Loucy (cell line): ENCODE measurements at regions not wholly inside any gene's neighbourhood (a gene's known extent, or its start where the extent isn't known, plus 50 kb on each side); places are given as distances from the start of the nearest gene placed in this dataset.

ENCODE experiments used
- EZH2phosphoT487 ChIP-seq: fragments of 200-600 bp; IDR thresholded peaks from 2 replicates; pipeline ENCODE4 v1.6.1; 2018; ENCODE audit warnings: antibody characterized with exemption, mild to moderate bottlenecking, moderate library complexity, borderline replicate concordance
- TF ChIP-seq, protein P1 (sequence below): fragments of 200-600 bp; sonication (generic); conservative IDR thresholded peaks from 2 replicates; pipeline ENCODE4 v1.5.1; 2014; ENCODE audit warnings: mild to moderate bottlenecking, antibody characterized with exemption, low read length

DNA sequence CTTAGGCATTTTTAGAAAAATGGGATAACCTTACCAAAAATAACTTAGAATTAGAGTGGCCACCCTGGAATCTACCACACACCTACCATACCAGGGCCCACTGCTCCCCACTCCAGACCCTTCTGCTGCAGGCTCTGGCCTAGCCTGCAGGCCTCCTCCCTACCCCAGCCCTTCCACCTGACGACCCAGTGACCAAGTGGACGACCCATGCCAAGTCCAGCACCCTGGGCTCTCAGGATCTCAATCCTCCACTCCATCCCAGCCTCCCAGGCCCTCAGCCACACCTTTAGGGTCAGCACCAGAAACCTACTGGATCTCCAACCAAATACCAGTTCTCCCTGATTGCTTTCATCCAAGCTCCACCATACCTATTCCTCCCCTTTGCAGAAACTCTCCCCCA, 145.8 kb downstream of the TPRA1 start:
- TF ChIP-seq, protein P1, sequence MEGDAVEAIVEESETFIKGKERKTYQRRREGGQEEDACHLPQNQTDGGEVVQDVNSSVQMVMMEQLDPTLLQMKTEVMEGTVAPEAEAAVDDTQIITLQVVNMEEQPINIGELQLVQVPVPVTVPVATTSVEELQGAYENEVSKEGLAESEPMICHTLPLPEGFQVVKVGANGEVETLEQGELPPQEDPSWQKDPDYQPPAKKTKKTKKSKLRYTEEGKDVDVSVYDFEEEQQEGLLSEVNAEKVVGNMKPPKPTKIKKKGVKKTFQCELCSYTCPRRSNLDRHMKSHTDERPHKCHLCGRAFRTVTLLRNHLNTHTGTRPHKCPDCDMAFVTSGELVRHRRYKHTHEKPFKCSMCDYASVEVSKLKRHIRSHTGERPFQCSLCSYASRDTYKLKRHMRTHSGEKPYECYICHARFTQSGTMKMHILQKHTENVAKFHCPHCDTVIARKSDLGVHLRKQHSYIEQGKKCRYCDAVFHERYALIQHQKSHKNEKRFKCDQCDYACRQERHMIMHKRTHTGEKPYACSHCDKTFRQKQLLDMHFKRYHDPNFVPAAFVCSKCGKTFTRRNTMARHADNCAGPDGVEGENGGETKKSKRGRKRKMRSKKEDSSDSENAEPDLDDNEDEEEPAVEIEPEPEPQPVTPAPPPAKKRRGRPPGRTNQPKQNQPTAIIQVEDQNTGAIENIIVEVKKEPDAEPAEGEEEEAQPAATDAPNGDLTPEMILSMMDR: no peak
- TF ChIP-seq EZH2phosphoT487: no peak
